ENCODE measurements at regions not wholly inside any gene's neighbourhood (a gene's known extent, or its start where the extent isn't known, plus 50 kb on each side); places are given as distances from the start of the nearest gene placed in this dataset.

- no peak for FAIRE-seq
- H3K4me3 ChIP-seq, result no peak overlapping the region
- TF ChIP-seq CTCF (IDR thresholded peaks at IDR 0.05), result no peak
- no peaks in the 10 kb centered on the region for H3K4me1 ChIP-seq
- no peak overlapping the region for H3K27ac ChIP-seq
- H3K36me3 ChIP-seq, result no peaks in the 10 kb centered on the region
- no peak for ATAC-seq
- intact Hi-C loops (cut with DNase I), result no loop called here
- H3K27me3 ChIP-seq, result no peaks in the 10 kb centered on the region
- DNase-seq, result no peak
- H3K9me3 ChIP-seq, result no peaks in the 10 kb centered on the region
- WGBS, 2 donors, result 71 to 78% methylated on average over 2 of the region's 2 CpGs
Measured at GRCh38 chr12:43159506-43159905, 392.5 kb downstream of the ADAMTS20 start.

GRCh38 chr12:43158126-43158525, 393.9 kb downstream of the ADAMTS20 start:
- H3K9me3 ChIP-seq, result no peaks in the 10 kb centered on the region
- 81% methylated on average over 1 of the region's 1 CpG for WGBS, 2 donors
- FAIRE-seq (no peak), ATAC-seq (no peak), DNase-seq (no peak)
- intact Hi-C loops (cut with DNase I), result no loop called here
- H3K27ac ChIP-seq, result no peak overlapping the region
- no peak overlapping the region for H3K4me3 ChIP-seq
- H3K4me1 ChIP-seq, result no peaks in the 10 kb centered on the region
- TF ChIP-seq CTCF (IDR thresholded peaks at IDR 0.05), result no peak
- no peaks in the 10 kb centered on the region for H3K27me3 ChIP-seq
- H3K36me3 ChIP-seq, result no peaks in the 10 kb centered on the region

GRCh38 chr12:43155376-43155775, 396.6 kb downstream of the ADAMTS20 start:
- Histone ChIP-seq H3K36me3 (no peaks in the 10 kb centered on the region), H3K9me3 (no peaks in the 10 kb centered on the region), H3K27me3 (no peaks in the 10 kb centered on the region), H3K4me3 (no peak overlapping the region), H3K4me1 (no peaks in the 10 kb centered on the region), H3K27ac (no peak overlapping the region)
- FAIRE-seq, result no peak
- 76 to 88% methylated on average over 2 of the region's 2 CpGs for WGBS, 2 donors
- no peak for DNase-seq
- intact Hi-C loops (cut with DNase I), result no loop called here
- no peak for ATAC-seq
- TF ChIP-seq CTCF (IDR thresholded peaks at IDR 0.05), result no peak

GRCh38 chr12:43154498-43155045, 397.4 kb downstream of the ADAMTS20 start:
- Histone ChIP-seq H3K27me3 (no peaks in the 10 kb centered on the region), H3K27ac (no peak overlapping the region), H3K36me3 (no peaks in the 10 kb centered on the region), H3K4me1 (no peaks in the 10 kb centered on the region), H3K9me3 (no peaks in the 10 kb centered on the region), H3K4me3 (no peak overlapping the region)
- intact Hi-C loops (cut with DNase I), result no loop called here
- ATAC-seq (no peak), DNase-seq (no peak), FAIRE-seq (no peak)
- TF ChIP-seq CTCF (IDR thresholded peaks at IDR 0.05), result no peak
- WGBS, 2 donors, result 65 to 81% methylated on average over 5 of the region's 5 CpGs

- ATAC-seq (no peak), FAIRE-seq (no peak), DNase-seq (no peak)
- intact Hi-C loops (cut with DNase I), result no loop called here
- H3K27me3 ChIP-seq, result no peaks in the 10 kb centered on the region
- H3K36me3 ChIP-seq, result no peaks in the 10 kb centered on the region
- TF ChIP-seq CTCF (IDR thresholded peaks at IDR 0.05), result no peak
- H3K9me3 ChIP-seq, result no peaks in the 10 kb centered on the region
- no peak overlapping the region for H3K4me3 ChIP-seq
- H3K27ac ChIP-seq, result no peak overlapping the region
- H3K4me1 ChIP-seq, result no peaks in the 10 kb centered on the region
- WGBS, 2 donors, result 68% methylated on average over 4 of the region's 4 CpGs
Measured at GRCh38 chr12:43151441-43151981, 400.5 kb downstream of the ADAMTS20 start.
